Liver (tissue), 3 donors: ENCODE measurements at regions not wholly inside any gene's neighbourhood (a gene's known extent, or its start where the extent isn't known, plus 50 kb on each side); places are given as distances from the start of the nearest gene placed in this dataset.

Experiments
- GABPA ChIP-seq, 2 donors: IDR thresholded peaks in 1 of 2; conservative IDR thresholded peaks in 1 of 2; 2 replicates each; pipeline ENCODE4 v1.6.1; 2016; ENCODE audit warnings: antibody characterized with exemption in 2 of 2, mild to moderate bottlenecking in 1 of 2, moderate library complexity in 1 of 2
- JUND ChIP-seq, 2 donors: IDR thresholded peaks; 2 replicates each; pipeline ENCODE4 v1.6.1; 2016; ENCODE audit warnings: antibody characterized with exemption in 2 of 2
- RAD21 ChIP-seq, 2 donors: IDR thresholded peaks; 2 replicates each; pipeline ENCODE4 v1.6.1; 2016; ENCODE audit warnings: antibody characterized with exemption in 2 of 2, mild to moderate bottlenecking in 2 of 2
- SP1 ChIP-seq: IDR thresholded peaks from 2 replicates; pipeline ENCODE4 v1.6.1; 2018; ENCODE audit warnings: antibody characterized with exemption, mild to moderate bottlenecking
- TAF1 ChIP-seq: conservative IDR thresholded peaks from 2 replicates; pipeline ENCODE4 v1.6.1; 2016; ENCODE audit warnings: antibody characterized with exemption, mild to moderate bottlenecking
- YY1 ChIP-seq: IDR thresholded peaks from 2 replicates; pipeline ENCODE4 v1.6.1; 2016; ENCODE audit warnings: antibody characterized with exemption, mild to moderate bottlenecking
- TF ChIP-seq, protein P1 (sequence below): fragments of 150-350 bp; IDR thresholded peaks from 2 replicates; pipeline ENCODE4 v1.5.1; 2017; ENCODE audit warnings: improper control_type of control experiment, low read depth, low read length; ENCODE audit not compliant: missing input control
- TF ChIP-seq, protein P2 (sequence below): IDR thresholded peaks from 2 replicates; pipeline ENCODE4 v1.6.1; 2016; ENCODE audit warnings: antibody characterized with exemption, mild to moderate bottlenecking
- TF ChIP-seq, protein P3 (sequence below): IDR thresholded peaks from 2 replicates; pipeline ENCODE4 v1.6.1; 2016; ENCODE audit warnings: antibody characterized with exemption
- TF ChIP-seq, protein P4 (sequence below): IDR thresholded peaks from 2 replicates; pipeline ENCODE4 v1.6.1; 2016; ENCODE audit warnings: antibody characterized with exemption
- donor health status: healthy.
- donor health status: healthy.

DNA sequence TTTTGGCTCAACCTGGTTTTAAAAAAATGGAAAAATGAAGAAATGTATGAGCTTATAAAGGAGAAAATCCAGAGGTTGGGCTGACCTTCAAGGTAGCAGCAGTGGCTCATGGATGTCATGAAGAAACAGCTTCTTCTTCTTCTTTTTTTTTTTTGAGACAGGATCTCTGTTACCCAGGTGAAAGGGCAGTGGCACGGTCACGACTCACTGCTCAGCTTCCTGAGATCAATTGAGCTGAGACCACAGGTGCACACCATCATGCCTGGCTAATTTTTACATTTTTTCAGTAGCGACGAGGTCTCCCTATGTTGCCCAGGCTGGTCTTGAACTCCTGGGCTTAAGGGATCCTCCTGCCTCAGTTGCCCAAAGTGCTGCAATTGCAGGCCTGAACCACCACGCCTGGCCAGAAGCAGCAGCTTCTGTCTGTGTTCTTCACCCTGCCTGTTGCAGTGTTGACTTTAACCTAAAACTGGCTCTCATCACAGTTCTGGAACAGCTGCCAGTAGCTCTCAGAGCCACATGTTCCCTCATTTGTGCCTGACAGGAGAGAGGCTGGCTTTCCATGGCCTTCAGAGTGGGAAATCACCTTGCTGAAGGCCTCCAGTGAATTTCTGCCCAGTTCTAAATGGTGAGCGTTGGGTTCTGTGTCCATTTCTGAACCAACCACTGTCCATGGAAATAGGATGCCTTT lies 117.7 kb downstream of the PFKFB3 start:
- TF ChIP-seq, protein P1, sequence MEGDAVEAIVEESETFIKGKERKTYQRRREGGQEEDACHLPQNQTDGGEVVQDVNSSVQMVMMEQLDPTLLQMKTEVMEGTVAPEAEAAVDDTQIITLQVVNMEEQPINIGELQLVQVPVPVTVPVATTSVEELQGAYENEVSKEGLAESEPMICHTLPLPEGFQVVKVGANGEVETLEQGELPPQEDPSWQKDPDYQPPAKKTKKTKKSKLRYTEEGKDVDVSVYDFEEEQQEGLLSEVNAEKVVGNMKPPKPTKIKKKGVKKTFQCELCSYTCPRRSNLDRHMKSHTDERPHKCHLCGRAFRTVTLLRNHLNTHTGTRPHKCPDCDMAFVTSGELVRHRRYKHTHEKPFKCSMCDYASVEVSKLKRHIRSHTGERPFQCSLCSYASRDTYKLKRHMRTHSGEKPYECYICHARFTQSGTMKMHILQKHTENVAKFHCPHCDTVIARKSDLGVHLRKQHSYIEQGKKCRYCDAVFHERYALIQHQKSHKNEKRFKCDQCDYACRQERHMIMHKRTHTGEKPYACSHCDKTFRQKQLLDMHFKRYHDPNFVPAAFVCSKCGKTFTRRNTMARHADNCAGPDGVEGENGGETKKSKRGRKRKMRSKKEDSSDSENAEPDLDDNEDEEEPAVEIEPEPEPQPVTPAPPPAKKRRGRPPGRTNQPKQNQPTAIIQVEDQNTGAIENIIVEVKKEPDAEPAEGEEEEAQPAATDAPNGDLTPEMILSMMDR = no peak
- TF ChIP-seq JUND (IDR thresholded peaks at IDR 0.05) (no peak), TAF1 (no peak), YY1 (no peak), SP1 (no peak), RAD21 (IDR thresholded peaks at IDR 0.05) (no peak), GABPA (IDR thresholded peaks at IDR 0.05 in 1 of 2, conservative IDR thresholded peaks at IDR 0.05 in 1 of 2) (no peak)
- TF ChIP-seq, protein P2, sequence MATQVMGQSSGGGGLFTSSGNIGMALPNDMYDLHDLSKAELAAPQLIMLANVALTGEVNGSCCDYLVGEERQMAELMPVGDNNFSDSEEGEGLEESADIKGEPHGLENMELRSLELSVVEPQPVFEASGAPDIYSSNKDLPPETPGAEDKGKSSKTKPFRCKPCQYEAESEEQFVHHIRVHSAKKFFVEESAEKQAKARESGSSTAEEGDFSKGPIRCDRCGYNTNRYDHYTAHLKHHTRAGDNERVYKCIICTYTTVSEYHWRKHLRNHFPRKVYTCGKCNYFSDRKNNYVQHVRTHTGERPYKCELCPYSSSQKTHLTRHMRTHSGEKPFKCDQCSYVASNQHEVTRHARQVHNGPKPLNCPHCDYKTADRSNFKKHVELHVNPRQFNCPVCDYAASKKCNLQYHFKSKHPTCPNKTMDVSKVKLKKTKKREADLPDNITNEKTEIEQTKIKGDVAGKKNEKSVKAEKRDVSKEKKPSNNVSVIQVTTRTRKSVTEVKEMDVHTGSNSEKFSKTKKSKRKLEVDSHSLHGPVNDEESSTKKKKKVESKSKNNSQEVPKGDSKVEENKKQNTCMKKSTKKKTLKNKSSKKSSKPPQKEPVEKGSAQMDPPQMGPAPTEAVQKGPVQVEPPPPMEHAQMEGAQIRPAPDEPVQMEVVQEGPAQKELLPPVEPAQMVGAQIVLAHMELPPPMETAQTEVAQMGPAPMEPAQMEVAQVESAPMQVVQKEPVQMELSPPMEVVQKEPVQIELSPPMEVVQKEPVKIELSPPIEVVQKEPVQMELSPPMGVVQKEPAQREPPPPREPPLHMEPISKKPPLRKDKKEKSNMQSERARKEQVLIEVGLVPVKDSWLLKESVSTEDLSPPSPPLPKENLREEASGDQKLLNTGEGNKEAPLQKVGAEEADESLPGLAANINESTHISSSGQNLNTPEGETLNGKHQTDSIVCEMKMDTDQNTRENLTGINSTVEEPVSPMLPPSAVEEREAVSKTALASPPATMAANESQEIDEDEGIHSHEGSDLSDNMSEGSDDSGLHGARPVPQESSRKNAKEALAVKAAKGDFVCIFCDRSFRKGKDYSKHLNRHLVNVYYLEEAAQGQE = no peak
- TF ChIP-seq, protein P3, sequence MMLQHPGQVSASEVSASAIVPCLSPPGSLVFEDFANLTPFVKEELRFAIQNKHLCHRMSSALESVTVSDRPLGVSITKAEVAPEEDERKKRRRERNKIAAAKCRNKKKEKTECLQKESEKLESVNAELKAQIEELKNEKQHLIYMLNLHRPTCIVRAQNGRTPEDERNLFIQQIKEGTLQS = no peak
- TF ChIP-seq, protein P4, sequence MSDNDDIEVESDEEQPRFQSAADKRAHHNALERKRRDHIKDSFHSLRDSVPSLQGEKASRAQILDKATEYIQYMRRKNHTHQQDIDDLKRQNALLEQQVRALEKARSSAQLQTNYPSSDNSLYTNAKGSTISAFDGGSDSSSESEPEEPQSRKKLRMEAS = no peak
